HG03025 (cell line): ENCODE measurements at regions not wholly inside any gene's neighbourhood (a gene's known extent, or its start where the extent isn't known, plus 50 kb on each side); places are given as distances from the start of the nearest gene placed in this dataset.
"Not testable (repeated sequence)": the region's sequence is repeated elsewhere in the genome, so short reads cannot be mapped to it uniquely, and the experiment has no call there.

Experiments used
- ATAC-seq: cut with Tn5 transposase; IDR thresholded peaks from one replicate; pipeline ENCODE4 v1.9.1; 2021; ENCODE audit warnings: mild to moderate bottlenecking, moderate library complexity; ENCODE audit not compliant: unreplicated experiment, low FRiP score

- no peak for ATAC-seq
Observed at GRCh38 chr3:632571-633170, 436.1 kb downstream of the CHL1 start.

GRCh38 chr3:634511-634910, 437.9 kb downstream of the CHL1 start:
- ATAC-seq: no peak

GRCh38 chr3:635393-635792, 438.8 kb downstream of the CHL1 start:
- ATAC-seq: no peak

- no peak for ATAC-seq
Observed at GRCh38 chr3:643376-643775, 446.8 kb downstream of the CHL1 start.

GRCh38 chr3:655824-656223, 437.0 kb upstream of the CNTN6 start:
- ATAC-seq: no peak

- ATAC-seq: no peak
Observed at GRCh38 chr3:661356-661755, 431.5 kb upstream of the CNTN6 start.

- no peak for ATAC-seq
Observed at GRCh38 chr3:674116-674515, 418.7 kb upstream of the CNTN6 start.

- ATAC-seq: no peak
Observed at GRCh38 chr3:675846-676245, 417.0 kb upstream of the CNTN6 start.

- ATAC-seq: no peak
Observed at GRCh38 chr3:683770-684169, 409.1 kb upstream of the CNTN6 start.

- ATAC-seq: no peak
Observed at GRCh38 chr3:690770-691169, 402.1 kb upstream of the CNTN6 start.

GRCh38 chr3:700514-700913, 392.3 kb upstream of the CNTN6 start:
- ATAC-seq: no peak

- no peak for ATAC-seq
Observed at GRCh38 chr3:707041-707440, 385.8 kb upstream of the CNTN6 start.

GRCh38 chr3:713006-713621, 379.7 kb upstream of the CNTN6 start:
- no peak for ATAC-seq

- ATAC-seq: no peak
Observed at GRCh38 chr3:713947-714620, 378.7 kb upstream of the CNTN6 start.

GRCh38 chr3:721086-721485, 371.7 kb upstream of the CNTN6 start:
- ATAC-seq: no peak

GRCh38 chr3:732326-732928, 360.4 kb upstream of the CNTN6 start:
- ATAC-seq: no peak

GRCh38 chr3:733313-733712, 359.5 kb upstream of the CNTN6 start:
- ATAC-seq: no peak

- ATAC-seq: no peak
Observed at GRCh38 chr3:757711-758110, 335.1 kb upstream of the CNTN6 start.

GRCh38 chr3:759106-759505, 333.7 kb upstream of the CNTN6 start:
- no peak for ATAC-seq

GRCh38 chr3:773433-773832, 319.4 kb upstream of the CNTN6 start:
- ATAC-seq: not testable (repeated sequence)

GRCh38 chr3:775178-775880, 317.5 kb upstream of the CNTN6 start:
- ATAC-seq: no peak
